ENCODE measurements at regions not wholly inside any gene's neighbourhood (a gene's known extent, or its start where the extent isn't known, plus 50 kb on each side); places are given as distances from the start of the nearest gene placed in this dataset.

DNA sequence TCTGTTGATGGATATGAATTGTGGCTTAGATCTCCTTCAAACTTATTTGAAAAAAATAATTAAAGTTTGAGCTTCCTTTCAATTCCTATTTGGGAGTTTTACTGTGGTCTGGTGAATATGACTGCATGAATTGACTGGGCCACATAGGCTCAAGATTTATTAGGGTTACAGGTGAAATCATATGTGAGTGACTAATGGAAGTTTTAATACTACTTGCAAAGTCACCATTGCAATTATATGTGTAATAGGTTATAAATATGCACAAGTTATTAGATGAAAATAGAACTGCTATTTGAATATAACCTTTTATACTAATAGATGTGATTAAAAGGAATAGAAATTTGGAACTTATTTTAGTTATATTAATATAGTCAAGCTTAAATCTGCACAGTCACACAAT, 712.1 kb upstream of the MMS22L start:
- H3K9me3 Mint-ChIP-seq: peaks cover 0 to 3% of the 10 kb centered on the region in 2 donors
- DNase-seq (no peak), ATAC-seq (no peak)
- H3K27me3 Mint-ChIP-seq: no peaks in the 10 kb centered on the region
- H3K4me3 Mint-ChIP-seq: no peak overlapping the region
- no peak overlapping the region for H3K27ac Mint-ChIP-seq
- no peaks in the 10 kb centered on the region for H3K4me1 Mint-ChIP-seq

DNA sequence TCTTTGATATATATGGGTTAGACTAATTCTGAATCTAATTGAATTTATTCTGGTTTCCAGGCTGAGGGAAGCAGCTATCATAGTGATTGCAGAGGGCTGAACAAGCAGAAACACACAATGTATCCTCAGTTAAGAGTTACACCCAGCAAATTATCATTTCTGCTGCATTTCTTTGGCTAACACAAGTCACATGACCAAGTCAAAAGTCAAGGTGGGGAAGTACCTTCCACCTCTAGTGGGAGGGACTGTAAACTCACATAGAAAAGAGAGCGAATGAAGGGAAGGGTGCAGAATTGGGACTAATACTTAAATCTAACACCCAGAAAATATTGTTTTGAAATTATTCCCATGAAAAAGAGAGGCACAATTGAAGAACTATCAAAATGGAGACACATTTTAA, 719.7 kb upstream of the MMS22L start:
- DNase-seq: no peak
- no peak overlapping the region for H3K4me3 Mint-ChIP-seq
- peaks cover 0 to 5% of the 10 kb centered on the region in 2 donors for H3K9me3 Mint-ChIP-seq
- H3K27me3 Mint-ChIP-seq: no peaks in the 10 kb centered on the region
- no peak overlapping the region for H3K27ac Mint-ChIP-seq
- no peaks in the 10 kb centered on the region for H3K4me1 Mint-ChIP-seq
- no peak for ATAC-seq

DNA sequence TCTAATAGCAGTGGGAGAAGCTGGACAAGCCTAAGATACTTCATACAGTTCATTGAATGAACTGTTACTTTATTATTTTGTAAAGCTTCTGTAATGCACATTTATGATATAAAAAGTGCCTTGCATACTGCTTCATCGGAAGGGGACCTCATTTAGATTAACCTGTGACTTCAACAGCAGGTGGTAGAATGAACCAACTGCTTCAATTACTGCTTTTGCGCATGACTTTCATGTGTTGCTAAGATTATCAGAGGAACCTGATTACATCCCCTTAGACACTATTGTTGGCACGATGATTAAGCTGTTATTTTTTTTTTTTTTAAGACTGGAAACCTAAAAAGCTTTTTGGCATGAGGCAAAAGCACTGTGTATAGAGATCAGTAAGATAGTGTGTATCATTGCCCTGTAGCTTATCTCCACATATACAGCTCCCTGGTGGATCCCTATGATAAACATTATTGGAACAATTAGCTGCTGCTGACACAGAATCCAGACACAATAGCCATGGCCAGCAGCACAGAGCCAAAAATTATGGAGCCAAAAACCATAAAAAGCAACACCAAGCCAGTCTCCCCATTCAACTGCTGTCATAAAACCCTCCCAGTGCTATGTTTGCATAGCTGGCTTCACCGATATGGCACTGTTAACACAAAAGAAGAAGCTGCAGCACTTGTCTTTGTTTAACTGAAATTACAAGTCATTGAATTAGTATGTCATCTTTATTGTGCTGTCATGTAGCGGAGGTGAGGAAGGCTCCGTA, 731.6 kb upstream of the MMS22L start:
- H3K27ac Mint-ChIP-seq: no peak overlapping the region
- peaks cover 4 to 8% of the 10 kb centered on the region in 2 donors for H3K9me3 Mint-ChIP-seq
- no peak for ATAC-seq
- H3K4me1 Mint-ChIP-seq: no peaks in the 10 kb centered on the region
- no peak overlapping the region for H3K4me3 Mint-ChIP-seq
- H3K27me3 Mint-ChIP-seq: no peaks in the 10 kb centered on the region
- DNase-seq: no peak

DNA sequence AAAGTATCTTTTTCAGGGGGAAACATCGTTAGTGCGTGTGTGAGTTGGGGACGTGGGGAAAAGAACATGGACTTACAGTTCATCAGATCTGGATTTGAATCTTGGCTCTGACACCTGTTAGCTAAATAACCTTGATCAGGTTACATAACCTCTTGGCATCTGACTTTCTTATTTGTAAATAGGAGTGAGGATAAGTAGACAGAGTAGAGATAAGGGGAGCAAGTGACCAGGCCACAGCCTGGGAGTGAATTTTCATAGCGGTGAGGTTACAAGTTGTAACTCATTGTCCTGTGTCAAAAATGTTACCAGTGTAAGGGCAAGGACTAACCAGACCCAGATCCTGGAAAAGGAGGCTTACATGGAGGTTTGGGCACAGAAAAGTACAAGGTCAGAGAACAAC, 733.5 kb upstream of the MMS22L start:
- Mint-ChIP-seq H3K27me3 (no peaks in the 10 kb centered on the region), H3K4me1 (no peaks in the 10 kb centered on the region), H3K4me3 (no peak overlapping the region), H3K27ac (no peak overlapping the region), H3K9me3 (peaks cover 4 to 8% of the 10 kb centered on the region in 2 donors)
- no peak for DNase-seq
- no peak for ATAC-seq

DNA sequence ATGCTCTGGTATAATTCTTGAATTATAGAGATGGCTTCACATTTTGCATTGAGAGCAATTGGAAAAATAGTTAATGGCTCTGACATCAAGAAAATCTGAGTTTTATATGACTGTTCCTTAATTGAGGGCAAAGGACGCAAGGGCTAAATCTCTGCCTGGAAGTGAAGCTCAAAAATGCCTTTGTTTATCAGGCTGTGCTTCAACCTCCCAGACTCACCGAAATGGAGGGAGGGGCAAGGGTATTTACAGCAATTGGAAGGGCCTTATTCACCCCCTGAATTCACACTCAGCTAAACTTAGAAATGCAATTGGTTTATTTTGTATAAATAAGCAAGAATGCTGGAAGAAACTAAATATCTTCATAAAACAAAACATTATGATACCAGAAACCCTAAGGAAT, 737.2 kb upstream of the MMS22L start:
- no peaks in the 10 kb centered on the region for H3K4me1 Mint-ChIP-seq
- H3K27ac Mint-ChIP-seq: no peak overlapping the region
- ATAC-seq (no peak), DNase-seq (no peak)
- peaks cover 4 to 8% of the 10 kb centered on the region in 2 donors for H3K9me3 Mint-ChIP-seq
- no peaks in the 10 kb centered on the region for H3K27me3 Mint-ChIP-seq
- H3K4me3 Mint-ChIP-seq: no peak overlapping the region

DNA sequence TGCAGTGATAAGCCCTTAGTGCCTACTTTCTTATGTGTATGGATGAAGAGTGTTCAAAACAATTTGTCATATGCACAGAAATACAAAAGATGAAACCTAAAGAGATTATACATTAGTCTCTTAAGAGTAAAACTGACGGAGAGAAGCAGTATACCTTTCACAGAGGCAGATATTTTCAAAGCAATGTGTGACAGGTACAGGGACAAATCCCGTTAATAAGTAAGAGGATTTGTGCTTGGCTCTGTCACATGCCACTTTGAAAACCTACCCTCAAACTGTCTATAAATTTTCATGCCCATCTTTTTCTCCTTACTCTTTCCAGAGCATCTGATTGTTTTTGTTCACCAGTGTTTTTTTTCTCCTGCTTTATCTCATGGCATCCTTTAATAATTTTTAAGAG, 741.3 kb upstream of the MMS22L start:
- no peak for ATAC-seq
- Mint-ChIP-seq H3K4me1 (no peaks in the 10 kb centered on the region), H3K9me3 (no peaks in the 10 kb centered on the region), H3K27ac (no peak overlapping the region), H3K4me3 (no peak overlapping the region), H3K27me3 (no peaks in the 10 kb centered on the region)
- DNase-seq: no peak

DNA sequence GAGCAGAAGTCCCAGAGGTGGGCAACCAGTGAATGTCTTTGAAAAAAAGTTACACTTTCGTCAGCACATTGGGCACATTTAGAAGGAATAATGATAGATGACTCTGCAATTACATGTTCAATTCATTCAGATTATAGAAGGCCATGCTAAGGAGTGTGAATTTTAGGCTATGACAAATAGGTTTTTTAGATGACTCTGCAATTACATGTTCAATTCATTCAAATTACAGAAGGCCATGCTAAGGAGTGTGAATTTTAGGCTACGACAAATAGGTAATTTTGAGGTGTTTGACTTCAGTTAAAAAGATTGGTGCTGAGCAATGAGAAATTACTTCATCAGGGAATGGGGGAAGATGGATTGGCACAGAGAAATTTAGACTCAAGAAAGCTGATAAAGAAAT, 744.9 kb upstream of the MMS22L start:
- no peaks in the 10 kb centered on the region for H3K27me3 Mint-ChIP-seq
- no peak overlapping the region for H3K4me3 Mint-ChIP-seq
- no peaks in the 10 kb centered on the region for H3K4me1 Mint-ChIP-seq
- DNase-seq (no peak), ATAC-seq (no peak)
- no peak overlapping the region for H3K27ac Mint-ChIP-seq
- no peaks in the 10 kb centered on the region for H3K9me3 Mint-ChIP-seq

DNA sequence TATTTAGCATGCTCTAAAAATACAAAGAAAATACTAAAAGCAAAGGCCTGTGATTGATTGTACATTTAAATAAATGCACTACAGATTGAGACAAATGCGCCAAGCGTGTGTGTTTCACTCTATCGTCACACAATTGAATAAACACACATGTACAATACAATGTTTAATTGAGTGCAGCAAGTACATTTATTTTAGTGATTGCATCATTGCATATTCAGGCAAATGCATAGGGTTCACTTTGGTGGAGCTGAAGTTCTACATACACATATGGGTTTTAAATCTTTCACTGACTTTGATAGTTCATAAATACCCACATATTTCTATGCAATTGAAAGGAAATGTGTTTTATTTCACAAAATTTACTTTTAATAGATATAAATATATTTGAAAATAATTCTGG, 750.6 kb upstream of the MMS22L start:
- Mint-ChIP-seq H3K27me3 (no peaks in the 10 kb centered on the region), H3K4me3 (no peak overlapping the region), H3K27ac (no peak overlapping the region), H3K4me1 (no peaks in the 10 kb centered on the region), H3K9me3 (no peaks in the 10 kb centered on the region)
- no peak for ATAC-seq
- DNase-seq: no peak

DNA sequence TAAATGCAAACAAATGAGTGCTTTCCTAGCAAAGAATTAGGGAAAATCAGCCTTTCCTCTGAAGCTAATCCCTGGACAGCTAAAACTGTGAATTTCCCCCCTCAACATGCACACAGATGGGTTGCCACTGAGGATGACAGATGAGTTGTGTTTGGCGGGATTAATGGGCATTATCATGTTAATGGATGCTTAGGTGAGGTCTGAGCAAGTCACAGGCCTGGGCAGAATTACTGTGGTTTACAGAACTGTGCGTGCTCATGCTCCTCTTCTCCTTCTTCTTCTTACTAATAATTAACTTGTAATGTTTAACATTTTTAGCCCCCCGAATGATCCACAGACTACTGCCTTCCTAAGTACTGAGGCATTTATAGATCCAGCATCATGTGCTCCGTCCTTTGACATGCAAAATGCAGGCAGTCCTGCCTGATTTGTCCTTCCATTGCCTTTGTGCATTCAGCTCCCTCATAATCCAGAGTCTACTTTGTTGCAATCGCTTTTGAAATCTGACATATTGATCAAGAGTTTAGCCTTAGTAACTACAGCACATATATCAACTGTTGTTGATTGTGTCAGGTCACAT, 753.4 kb upstream of the MMS22L start:
- no peaks in the 10 kb centered on the region for H3K27me3 Mint-ChIP-seq
- no peak for DNase-seq
- H3K4me3 Mint-ChIP-seq: no peak overlapping the region
- no peak for ATAC-seq
- H3K9me3 Mint-ChIP-seq: no peaks in the 10 kb centered on the region
- H3K4me1 Mint-ChIP-seq: no peaks in the 10 kb centered on the region
- no peak overlapping the region for H3K27ac Mint-ChIP-seq

DNA sequence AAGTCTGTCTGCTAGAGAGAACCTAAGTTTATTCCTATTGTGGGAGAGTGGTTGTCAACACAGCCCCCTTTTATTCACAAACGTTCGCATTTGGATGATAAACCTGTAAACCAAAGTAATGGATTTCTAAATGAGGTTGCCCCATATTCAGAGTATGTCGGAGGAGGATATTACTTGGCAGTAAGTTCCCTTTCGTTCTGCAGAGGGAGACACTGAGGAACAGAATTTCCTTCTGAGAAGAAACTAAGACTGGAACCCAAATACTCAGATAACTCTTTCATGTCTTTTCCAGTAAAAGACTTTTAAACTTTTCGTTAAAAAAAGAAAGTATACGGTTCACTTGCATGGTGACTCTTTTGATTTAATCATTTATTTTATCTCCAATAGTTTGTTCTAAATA, 754.6 kb upstream of the MMS22L start:
- Mint-ChIP-seq H3K27me3 (no peaks in the 10 kb centered on the region), H3K4me1 (no peaks in the 10 kb centered on the region), H3K4me3 (no peak overlapping the region), H3K27ac (no peak overlapping the region), H3K9me3 (no peaks in the 10 kb centered on the region)
- ATAC-seq (no peak), DNase-seq (no peak)

DNA sequence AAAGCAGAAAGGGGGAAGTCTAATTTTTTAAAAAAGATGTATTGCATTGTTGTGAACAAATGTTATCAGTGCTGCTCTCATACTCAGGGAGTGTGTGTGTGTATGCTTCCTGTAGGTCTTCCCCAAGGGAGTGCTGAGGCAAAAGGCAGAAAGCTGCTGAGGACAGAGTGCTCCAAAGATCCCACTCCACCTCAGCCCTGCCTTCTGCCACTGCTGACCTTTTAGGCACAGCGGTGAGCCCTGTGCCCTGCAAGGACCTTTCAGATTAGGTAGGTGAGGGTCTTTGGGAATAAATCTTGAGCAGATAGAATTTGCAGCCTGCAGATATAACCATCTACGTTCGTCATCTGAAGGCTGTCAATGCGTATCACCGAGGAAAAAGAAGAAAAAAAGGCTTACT, 756.4 kb upstream of the MMS22L start:
- H3K4me3 Mint-ChIP-seq: no peak overlapping the region
- no peaks in the 10 kb centered on the region for H3K27me3 Mint-ChIP-seq
- H3K4me1 Mint-ChIP-seq: no peaks in the 10 kb centered on the region
- no peak for DNase-seq
- no peak for ATAC-seq
- H3K27ac Mint-ChIP-seq: no peak overlapping the region
- no peaks in the 10 kb centered on the region for H3K9me3 Mint-ChIP-seq

DNA sequence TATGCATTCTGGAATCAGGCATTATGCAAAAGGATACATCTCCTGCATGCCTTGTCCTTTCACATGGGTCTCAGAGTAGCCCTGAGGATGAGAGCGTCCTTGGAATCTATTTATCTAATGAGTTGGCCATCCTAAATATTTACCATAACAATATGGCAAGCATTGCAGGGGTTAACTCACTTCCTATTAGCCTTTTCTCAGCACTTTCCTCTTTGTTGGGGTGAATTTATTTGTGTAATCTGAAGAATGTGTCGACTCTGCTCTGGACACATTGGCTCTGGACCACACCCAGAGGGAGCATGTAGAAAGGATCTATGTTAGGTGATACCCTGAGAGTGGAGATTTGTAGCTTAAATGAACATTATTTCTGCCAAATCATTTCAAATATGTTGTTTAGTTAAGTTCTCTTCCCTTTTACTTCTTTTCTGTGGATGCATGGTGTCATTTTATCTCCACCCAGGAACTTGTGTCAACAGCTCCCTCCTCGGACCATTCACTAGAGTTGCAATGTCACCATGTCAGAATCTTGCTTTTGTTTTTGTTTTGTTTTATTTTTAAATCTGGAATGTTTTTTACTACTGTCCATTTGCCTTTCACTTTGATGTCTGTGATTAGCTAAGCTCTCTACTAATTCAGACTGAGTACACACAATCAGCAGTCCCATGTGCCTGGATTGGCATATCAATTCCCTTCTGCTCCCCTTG, 757.0 kb upstream of the MMS22L start:
- no peaks in the 10 kb centered on the region for H3K4me1 Mint-ChIP-seq
- DNase-seq (no peak), ATAC-seq (no peak)
- H3K9me3 Mint-ChIP-seq: no peaks in the 10 kb centered on the region
- H3K27me3 Mint-ChIP-seq: no peaks in the 10 kb centered on the region
- no peak overlapping the region for H3K27ac Mint-ChIP-seq
- H3K4me3 Mint-ChIP-seq: no peak overlapping the region

DNA sequence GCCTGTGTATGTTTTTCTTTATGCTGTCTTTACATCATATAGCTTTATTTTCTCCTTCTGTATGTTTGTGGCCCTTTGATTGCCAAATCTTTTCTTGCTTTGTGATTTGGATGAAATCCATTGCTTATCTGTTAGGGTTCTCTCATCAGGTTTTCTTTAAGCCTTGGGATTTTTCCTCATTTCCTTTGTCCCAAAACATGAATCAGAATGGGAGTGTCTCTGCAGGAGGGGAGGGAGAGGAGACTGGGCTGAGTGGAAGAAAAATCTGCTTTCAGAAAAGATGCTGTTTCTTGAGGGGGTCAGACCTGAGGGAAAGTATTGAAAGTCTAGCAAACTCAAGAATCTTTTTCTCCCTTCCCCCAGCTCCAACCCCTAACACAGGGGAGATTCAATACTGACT, 758.0 kb upstream of the MMS22L start:
- ATAC-seq: no peak
- Mint-ChIP-seq H3K9me3 (no peaks in the 10 kb centered on the region), H3K27me3 (no peaks in the 10 kb centered on the region), H3K27ac (no peak overlapping the region), H3K4me3 (no peak overlapping the region), H3K4me1 (no peaks in the 10 kb centered on the region)
- no peak for DNase-seq

DNA sequence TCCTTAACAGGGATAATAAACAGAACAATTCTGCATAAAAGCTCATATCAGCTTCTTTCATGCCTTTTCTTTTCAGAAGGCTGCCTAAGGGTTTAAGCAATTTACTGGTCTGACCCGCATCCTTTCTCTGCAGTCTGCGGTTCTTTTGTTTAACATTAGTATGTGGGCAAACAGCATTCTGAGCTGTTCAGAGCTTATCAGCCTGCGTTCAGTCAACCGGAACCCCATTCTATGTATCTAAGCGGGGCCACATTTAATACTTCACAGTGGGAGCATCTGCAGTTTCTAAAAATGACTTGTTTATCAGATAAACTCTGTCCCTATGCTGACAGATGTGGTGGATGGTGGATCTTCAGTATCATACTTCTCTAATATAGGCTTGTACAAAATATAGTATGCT, 758.9 kb upstream of the MMS22L start:
- DNase-seq (no peak), ATAC-seq (no peak)
- Mint-ChIP-seq H3K27me3 (no peaks in the 10 kb centered on the region), H3K9me3 (no peaks in the 10 kb centered on the region), H3K4me3 (no peak overlapping the region), H3K27ac (no peak overlapping the region), H3K4me1 (no peaks in the 10 kb centered on the region)

DNA sequence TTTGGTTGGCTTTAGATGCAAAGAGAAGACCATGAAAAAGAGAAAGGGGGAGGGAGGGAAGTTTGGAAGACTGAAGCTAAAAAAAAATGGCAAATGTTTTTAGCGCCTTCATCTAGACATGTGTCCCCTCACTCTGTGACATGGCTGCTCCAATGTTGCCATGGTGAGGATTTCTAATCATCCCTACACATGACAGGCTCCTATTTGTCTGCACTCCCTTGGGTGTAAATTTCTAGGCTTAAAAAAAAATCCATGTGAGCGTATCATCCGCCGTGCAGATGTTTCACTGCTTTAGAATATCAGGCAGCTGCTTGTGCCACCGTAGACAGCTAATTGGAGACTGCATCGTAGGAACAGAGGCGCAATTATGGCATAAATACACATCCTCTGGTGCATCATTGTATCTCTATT, 761.1 kb upstream of the MMS22L start:
- DNase-seq: no peak

DNA sequence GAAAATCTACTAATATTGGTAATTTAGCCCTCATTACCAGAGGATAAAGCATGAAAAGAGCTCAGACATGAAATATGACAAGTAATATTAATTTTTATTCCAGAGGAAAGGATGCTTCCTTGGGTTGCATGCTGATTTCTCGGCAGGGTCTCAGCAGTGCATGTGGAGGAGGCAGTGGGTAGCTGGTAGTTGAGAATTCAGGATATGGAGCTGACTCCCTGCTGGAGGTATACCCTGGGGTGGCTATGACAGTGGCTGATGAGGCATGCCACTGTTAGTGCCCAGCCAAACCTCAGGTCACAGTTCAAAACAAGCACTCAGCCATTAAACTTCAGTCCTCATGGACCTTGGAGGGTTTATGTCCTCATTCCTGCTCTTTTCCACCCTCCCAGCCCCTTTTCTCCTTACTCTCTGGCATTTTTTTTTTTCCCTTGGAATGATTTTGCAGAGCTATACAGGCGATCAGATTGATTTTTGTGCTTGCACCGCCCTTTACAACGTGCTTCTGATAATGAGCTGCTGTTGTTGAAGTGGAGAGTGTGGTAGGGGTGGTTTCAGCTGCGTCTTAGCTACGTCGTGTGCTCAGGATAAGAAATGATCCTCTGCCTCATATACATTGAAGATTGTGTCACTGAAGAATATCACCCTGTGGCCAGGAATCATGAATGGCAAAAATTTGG, 761.9 kb upstream of the MMS22L start:
- no peak overlapping the region for H3K27ac Mint-ChIP-seq
- ATAC-seq (no peak), DNase-seq (no peak)
- H3K9me3 Mint-ChIP-seq: no peaks in the 10 kb centered on the region
- no peak overlapping the region for H3K4me3 Mint-ChIP-seq
- no peaks in the 10 kb centered on the region for H3K27me3 Mint-ChIP-seq
- H3K4me1 Mint-ChIP-seq: no peaks in the 10 kb centered on the region

More for the DNA sequence above, 761.1 kb upstream of the MMS22L start:
- H3K27ac Mint-ChIP-seq: no peak overlapping the region
- no peaks in the 10 kb centered on the region for H3K9me3 Mint-ChIP-seq
- no peaks in the 10 kb centered on the region for H3K4me1 Mint-ChIP-seq
- H3K27me3 Mint-ChIP-seq: no peaks in the 10 kb centered on the region
- no peak overlapping the region for H3K4me3 Mint-ChIP-seq
- ATAC-seq: no peak

All from stimulated activated naive CD8-positive, alpha-beta T cell treated with anti-CD3 and anti-CD28 coated beads, Interleukin-15, amount 100 ng/mL, for 72 hours (primary cell).